ENCODE measurements at regions not wholly inside any gene's neighbourhood (a gene's known extent, or its start where the extent isn't known, plus 50 kb on each side); places are given as distances from the start of the nearest gene placed in this dataset.

DNA sequence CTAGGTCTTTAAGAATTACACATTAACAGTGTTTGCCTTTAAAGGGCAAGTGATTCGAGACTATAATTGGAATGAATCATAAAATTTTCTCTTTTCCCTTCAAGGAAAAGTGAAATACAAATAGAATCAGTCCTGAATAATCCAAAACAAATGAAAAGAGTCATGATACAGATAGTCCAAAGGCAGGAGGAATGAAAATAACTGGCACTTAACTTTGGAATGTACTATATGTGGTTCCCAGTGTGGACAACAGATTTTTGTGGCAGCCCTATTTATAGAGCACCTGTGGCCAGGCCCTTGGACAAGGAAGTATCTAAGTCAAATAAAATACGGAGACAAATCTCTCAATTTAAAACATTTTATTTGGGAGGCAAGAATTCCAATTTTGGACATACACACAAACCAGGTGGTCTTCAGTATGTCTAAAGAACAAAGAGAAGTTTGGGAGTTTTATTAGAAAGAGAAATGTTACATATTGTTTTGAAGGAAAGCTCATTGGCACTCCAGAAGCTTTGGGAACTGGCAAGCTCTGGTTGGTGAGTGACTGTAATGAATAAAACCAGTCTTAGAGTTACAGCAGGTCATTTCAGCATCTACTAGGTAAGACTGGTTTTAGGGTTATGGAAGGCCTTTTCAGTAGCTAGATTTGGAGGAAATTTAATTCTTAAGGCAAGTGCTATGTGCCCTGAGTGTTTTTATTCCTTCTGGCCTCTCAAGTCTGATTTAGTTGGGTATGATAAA, 116.0 kb upstream of the PAM start:
- Histone ChIP-seq H3K27me3 (no peaks in the 10 kb centered on the region), H3K9me3 (peaks cover 0 to 17% of the 10 kb centered on the region in 2 donors), H3K4me1 (no peaks in the 10 kb centered on the region), H3K4me3 (no peak overlapping the region), H3K27ac (peak overlapping the region; percentile 54 to 81), H3K36me3 (no peaks in the 10 kb centered on the region)
- TF ChIP-seq, protein P1, sequence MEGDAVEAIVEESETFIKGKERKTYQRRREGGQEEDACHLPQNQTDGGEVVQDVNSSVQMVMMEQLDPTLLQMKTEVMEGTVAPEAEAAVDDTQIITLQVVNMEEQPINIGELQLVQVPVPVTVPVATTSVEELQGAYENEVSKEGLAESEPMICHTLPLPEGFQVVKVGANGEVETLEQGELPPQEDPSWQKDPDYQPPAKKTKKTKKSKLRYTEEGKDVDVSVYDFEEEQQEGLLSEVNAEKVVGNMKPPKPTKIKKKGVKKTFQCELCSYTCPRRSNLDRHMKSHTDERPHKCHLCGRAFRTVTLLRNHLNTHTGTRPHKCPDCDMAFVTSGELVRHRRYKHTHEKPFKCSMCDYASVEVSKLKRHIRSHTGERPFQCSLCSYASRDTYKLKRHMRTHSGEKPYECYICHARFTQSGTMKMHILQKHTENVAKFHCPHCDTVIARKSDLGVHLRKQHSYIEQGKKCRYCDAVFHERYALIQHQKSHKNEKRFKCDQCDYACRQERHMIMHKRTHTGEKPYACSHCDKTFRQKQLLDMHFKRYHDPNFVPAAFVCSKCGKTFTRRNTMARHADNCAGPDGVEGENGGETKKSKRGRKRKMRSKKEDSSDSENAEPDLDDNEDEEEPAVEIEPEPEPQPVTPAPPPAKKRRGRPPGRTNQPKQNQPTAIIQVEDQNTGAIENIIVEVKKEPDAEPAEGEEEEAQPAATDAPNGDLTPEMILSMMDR (IDR thresholded peaks at IDR 0.05) = no peak
- DNase-seq (ENCODE audit: low spot score) = no peak

DNA sequence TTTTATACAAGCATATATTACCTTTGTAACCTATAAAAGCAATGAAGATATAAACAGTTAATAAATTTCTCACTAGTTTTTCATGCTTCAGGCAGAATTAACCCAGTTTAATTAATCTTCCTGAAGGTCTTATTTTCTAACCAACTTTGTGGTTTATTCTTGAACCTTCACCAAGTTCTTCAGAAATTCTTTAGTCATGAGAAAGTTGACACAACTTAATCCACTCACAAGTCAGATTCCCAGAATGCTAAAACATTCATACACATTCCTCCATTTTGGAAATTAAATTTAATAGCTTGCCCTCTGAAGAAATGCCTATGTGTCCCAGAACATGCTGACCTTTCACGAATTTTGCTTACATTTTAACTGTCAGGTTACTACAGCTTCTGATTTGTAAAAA, 105.4 kb upstream of the PAM start:
- Histone ChIP-seq H3K27me3 (no peaks in the 10 kb centered on the region), H3K9me3 (peaks cover 0 to 21% of the 10 kb centered on the region in 2 donors), H3K4me3 (no peak overlapping the region), H3K27ac (no peak overlapping the region), H3K4me1 (peaks cover 0 to 5% of the 10 kb centered on the region in 2 donors), H3K36me3 (no peaks in the 10 kb centered on the region)
- no peak for DNase-seq (ENCODE audit: low spot score)
- TF ChIP-seq, protein P1 (IDR thresholded peaks at IDR 0.05) = no peak

DNA sequence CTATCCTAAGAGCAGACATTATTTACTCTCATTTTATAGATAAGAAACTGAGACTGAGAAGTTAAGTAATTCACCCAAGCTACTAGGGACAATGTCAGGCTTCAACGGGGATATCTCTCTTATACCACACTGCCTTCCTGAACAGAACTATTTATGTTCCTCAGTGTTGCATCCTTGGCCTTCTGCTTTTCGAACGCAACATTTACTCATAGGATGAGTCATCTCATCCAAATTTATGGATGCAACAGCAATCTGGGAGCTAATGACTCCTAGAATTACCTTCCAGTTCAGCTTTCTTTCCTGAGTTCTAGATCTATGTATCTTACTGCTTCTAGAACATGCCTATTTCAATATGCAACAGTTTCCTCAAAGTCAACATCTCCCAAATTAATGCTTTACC, 103.6 kb upstream of the PAM start:
- H3K4me3 ChIP-seq = no peak overlapping the region
- peaks cover 0 to 5% of the 10 kb centered on the region in 2 donors for H3K4me1 ChIP-seq
- H3K36me3 ChIP-seq = no peaks in the 10 kb centered on the region
- no peaks in the 10 kb centered on the region for H3K27me3 ChIP-seq
- DNase-seq (ENCODE audit: low spot score) = no peak
- H3K27ac ChIP-seq = no peak overlapping the region
- peaks cover 0 to 4% of the 10 kb centered on the region in 2 donors for H3K9me3 ChIP-seq
- TF ChIP-seq, protein P1 (IDR thresholded peaks at IDR 0.05) = no peak

DNA sequence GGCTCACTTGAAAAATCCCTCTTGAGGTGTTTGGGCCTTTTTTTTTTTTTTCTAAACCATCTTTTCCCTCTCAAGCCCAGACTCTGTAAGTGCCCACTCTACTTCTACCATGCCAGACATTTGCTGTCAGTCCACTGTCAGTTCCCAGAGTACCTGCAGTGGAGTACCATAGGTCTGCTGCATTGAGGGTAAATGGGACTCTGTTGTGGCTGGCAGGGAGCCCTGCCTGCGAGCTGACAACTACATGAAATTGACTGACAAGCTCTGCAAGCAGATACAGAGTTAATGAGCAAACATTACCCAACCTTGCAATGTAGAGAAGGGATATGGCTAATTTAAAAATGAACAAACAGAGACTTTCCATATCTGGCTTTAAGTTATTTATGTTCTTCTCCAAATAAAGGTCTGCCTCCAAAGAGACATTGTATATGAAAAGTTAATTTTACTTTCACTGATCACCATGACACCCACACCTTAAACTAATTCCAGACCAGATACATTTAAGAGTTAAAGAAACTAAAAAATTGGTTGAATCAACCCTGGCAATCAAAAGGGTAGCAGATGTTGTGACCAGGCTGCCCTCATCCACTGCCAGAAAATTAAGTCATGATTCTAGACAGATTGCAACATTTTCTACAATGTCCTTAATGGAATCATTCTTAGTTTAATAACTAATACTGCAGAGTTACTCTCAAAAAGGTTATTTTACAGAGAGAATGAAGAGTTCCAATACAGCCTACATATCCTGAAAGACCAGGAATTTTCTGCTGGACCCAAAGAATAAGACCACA, 100.4 kb upstream of the PAM start:
- Histone ChIP-seq H3K4me1 (peaks cover 0 to 5% of the 10 kb centered on the region in 2 donors), H3K4me3 (no peak overlapping the region), H3K9me3 (no peaks in the 10 kb centered on the region), H3K27ac (no peak overlapping the region), H3K36me3 (no peaks in the 10 kb centered on the region), H3K27me3 (no peaks in the 10 kb centered on the region)
- TF ChIP-seq, protein P1 (IDR thresholded peaks at IDR 0.05) = no peak
- no peak for DNase-seq (ENCODE audit: low spot score)

DNA sequence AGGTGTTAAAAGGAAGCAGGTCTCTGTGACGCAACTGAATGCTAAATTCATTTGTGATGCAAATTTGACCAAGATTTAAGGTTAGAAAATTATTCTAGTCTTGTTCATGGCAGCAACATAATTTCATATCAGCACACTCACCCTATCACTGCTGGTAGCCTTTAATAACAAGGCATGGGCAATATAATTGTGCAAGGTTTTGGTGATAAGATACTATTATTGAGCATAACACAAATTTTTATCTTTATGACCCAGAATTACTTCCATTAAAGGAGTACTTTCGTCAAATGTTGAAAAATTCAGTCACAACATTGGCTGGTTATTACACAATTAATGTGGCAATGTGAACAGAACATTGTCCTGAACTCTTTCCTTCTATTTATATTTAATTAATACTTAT, 96.0 kb upstream of the PAM start:
- no peak for DNase-seq (ENCODE audit: low spot score)
- H3K9me3 ChIP-seq = no peaks in the 10 kb centered on the region
- no peak overlapping the region for H3K27ac ChIP-seq
- TF ChIP-seq, protein P1 (IDR thresholded peaks at IDR 0.05) = no peak
- H3K4me3 ChIP-seq = no peak overlapping the region
- peaks cover 0 to 5% of the 10 kb centered on the region in 2 donors for H3K4me1 ChIP-seq
- H3K27me3 ChIP-seq = no peaks in the 10 kb centered on the region
- no peaks in the 10 kb centered on the region for H3K36me3 ChIP-seq
